ENCODE measurements at regions not wholly inside any gene's neighbourhood (a gene's known extent, or its start where the extent isn't known, plus 50 kb on each side); places are given as distances from the start of the nearest gene placed in this dataset.
"Not testable (repeated sequence)": the region's sequence is repeated elsewhere in the genome, so short reads cannot be mapped to it uniquely, and the experiment has no call there.

DNA sequence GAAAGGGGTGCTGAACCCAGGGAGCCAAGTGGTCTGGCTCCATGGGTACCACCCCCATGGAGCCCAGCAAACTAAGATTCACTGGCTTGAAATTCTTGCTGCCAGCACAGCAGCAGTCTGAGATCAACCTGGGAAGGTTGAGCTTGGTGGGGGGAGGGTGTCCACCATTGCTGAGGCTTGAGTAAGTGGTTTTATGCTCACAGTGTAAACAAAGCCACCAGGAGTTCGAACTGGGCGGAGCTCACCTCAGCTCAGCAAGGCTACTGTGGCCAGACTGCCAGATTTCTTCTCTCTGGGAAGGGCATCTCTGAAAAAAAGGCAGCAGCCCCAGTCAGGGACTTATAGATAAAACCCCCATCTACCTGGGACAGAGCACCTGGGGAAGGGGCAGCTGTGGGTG, 1021.8 kb upstream of the SPRY2 start:
- not testable (repeated sequence) for TF ChIP-seq CREB1 (CRISPR knock-in tag; IDR thresholded peaks at IDR 0.05; ENCODE audit: low read depth); EZH2 (IDR thresholded peaks at IDR 0.05; ENCODE audit: low read depth, unreplicated experiment); ZNF331 (CRISPR knock-in tag; IDR thresholded peaks at IDR 0.05; ENCODE audit: low read depth); POLR2AphosphoS5 (IDR thresholded peaks at IDR 0.05; ENCODE audit: low read depth); EZH2phosphoT487 (IDR thresholded peaks at IDR 0.05; ENCODE audit: unreplicated experiment); JUNB (IDR thresholded peaks at IDR 0.05; ENCODE audit: unreplicated experiment); NANOG (IDR thresholded peaks at IDR 0.05; ENCODE audit: borderline replicate concordance); ZNF114 (CRISPR knock-in tag; IDR thresholded peaks at IDR 0.05); STAT1 (IDR thresholded peaks at IDR 0.05; ENCODE audit: unreplicated experiment)
- TF ChIP-seq, protein P1, sequence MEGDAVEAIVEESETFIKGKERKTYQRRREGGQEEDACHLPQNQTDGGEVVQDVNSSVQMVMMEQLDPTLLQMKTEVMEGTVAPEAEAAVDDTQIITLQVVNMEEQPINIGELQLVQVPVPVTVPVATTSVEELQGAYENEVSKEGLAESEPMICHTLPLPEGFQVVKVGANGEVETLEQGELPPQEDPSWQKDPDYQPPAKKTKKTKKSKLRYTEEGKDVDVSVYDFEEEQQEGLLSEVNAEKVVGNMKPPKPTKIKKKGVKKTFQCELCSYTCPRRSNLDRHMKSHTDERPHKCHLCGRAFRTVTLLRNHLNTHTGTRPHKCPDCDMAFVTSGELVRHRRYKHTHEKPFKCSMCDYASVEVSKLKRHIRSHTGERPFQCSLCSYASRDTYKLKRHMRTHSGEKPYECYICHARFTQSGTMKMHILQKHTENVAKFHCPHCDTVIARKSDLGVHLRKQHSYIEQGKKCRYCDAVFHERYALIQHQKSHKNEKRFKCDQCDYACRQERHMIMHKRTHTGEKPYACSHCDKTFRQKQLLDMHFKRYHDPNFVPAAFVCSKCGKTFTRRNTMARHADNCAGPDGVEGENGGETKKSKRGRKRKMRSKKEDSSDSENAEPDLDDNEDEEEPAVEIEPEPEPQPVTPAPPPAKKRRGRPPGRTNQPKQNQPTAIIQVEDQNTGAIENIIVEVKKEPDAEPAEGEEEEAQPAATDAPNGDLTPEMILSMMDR (conservative IDR thresholded peaks at IDR 0.05; ENCODE audit: low read depth in 2 of 2) = not testable (repeated sequence)
- TF ChIP-seq, protein P2, sequence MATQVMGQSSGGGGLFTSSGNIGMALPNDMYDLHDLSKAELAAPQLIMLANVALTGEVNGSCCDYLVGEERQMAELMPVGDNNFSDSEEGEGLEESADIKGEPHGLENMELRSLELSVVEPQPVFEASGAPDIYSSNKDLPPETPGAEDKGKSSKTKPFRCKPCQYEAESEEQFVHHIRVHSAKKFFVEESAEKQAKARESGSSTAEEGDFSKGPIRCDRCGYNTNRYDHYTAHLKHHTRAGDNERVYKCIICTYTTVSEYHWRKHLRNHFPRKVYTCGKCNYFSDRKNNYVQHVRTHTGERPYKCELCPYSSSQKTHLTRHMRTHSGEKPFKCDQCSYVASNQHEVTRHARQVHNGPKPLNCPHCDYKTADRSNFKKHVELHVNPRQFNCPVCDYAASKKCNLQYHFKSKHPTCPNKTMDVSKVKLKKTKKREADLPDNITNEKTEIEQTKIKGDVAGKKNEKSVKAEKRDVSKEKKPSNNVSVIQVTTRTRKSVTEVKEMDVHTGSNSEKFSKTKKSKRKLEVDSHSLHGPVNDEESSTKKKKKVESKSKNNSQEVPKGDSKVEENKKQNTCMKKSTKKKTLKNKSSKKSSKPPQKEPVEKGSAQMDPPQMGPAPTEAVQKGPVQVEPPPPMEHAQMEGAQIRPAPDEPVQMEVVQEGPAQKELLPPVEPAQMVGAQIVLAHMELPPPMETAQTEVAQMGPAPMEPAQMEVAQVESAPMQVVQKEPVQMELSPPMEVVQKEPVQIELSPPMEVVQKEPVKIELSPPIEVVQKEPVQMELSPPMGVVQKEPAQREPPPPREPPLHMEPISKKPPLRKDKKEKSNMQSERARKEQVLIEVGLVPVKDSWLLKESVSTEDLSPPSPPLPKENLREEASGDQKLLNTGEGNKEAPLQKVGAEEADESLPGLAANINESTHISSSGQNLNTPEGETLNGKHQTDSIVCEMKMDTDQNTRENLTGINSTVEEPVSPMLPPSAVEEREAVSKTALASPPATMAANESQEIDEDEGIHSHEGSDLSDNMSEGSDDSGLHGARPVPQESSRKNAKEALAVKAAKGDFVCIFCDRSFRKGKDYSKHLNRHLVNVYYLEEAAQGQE (IDR thresholded peaks at IDR 0.05; ENCODE audit: unreplicated experiment) = not testable (repeated sequence)
- TF ChIP-seq, protein P3, sequence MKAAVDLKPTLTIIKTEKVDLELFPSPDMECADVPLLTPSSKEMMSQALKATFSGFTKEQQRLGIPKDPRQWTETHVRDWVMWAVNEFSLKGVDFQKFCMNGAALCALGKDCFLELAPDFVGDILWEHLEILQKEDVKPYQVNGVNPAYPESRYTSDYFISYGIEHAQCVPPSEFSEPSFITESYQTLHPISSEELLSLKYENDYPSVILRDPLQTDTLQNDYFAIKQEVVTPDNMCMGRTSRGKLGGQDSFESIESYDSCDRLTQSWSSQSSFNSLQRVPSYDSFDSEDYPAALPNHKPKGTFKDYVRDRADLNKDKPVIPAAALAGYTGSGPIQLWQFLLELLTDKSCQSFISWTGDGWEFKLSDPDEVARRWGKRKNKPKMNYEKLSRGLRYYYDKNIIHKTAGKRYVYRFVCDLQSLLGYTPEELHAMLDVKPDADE (IDR thresholded peaks at IDR 0.05) = not testable (repeated sequence)
- TF ChIP-seq, protein P4, sequence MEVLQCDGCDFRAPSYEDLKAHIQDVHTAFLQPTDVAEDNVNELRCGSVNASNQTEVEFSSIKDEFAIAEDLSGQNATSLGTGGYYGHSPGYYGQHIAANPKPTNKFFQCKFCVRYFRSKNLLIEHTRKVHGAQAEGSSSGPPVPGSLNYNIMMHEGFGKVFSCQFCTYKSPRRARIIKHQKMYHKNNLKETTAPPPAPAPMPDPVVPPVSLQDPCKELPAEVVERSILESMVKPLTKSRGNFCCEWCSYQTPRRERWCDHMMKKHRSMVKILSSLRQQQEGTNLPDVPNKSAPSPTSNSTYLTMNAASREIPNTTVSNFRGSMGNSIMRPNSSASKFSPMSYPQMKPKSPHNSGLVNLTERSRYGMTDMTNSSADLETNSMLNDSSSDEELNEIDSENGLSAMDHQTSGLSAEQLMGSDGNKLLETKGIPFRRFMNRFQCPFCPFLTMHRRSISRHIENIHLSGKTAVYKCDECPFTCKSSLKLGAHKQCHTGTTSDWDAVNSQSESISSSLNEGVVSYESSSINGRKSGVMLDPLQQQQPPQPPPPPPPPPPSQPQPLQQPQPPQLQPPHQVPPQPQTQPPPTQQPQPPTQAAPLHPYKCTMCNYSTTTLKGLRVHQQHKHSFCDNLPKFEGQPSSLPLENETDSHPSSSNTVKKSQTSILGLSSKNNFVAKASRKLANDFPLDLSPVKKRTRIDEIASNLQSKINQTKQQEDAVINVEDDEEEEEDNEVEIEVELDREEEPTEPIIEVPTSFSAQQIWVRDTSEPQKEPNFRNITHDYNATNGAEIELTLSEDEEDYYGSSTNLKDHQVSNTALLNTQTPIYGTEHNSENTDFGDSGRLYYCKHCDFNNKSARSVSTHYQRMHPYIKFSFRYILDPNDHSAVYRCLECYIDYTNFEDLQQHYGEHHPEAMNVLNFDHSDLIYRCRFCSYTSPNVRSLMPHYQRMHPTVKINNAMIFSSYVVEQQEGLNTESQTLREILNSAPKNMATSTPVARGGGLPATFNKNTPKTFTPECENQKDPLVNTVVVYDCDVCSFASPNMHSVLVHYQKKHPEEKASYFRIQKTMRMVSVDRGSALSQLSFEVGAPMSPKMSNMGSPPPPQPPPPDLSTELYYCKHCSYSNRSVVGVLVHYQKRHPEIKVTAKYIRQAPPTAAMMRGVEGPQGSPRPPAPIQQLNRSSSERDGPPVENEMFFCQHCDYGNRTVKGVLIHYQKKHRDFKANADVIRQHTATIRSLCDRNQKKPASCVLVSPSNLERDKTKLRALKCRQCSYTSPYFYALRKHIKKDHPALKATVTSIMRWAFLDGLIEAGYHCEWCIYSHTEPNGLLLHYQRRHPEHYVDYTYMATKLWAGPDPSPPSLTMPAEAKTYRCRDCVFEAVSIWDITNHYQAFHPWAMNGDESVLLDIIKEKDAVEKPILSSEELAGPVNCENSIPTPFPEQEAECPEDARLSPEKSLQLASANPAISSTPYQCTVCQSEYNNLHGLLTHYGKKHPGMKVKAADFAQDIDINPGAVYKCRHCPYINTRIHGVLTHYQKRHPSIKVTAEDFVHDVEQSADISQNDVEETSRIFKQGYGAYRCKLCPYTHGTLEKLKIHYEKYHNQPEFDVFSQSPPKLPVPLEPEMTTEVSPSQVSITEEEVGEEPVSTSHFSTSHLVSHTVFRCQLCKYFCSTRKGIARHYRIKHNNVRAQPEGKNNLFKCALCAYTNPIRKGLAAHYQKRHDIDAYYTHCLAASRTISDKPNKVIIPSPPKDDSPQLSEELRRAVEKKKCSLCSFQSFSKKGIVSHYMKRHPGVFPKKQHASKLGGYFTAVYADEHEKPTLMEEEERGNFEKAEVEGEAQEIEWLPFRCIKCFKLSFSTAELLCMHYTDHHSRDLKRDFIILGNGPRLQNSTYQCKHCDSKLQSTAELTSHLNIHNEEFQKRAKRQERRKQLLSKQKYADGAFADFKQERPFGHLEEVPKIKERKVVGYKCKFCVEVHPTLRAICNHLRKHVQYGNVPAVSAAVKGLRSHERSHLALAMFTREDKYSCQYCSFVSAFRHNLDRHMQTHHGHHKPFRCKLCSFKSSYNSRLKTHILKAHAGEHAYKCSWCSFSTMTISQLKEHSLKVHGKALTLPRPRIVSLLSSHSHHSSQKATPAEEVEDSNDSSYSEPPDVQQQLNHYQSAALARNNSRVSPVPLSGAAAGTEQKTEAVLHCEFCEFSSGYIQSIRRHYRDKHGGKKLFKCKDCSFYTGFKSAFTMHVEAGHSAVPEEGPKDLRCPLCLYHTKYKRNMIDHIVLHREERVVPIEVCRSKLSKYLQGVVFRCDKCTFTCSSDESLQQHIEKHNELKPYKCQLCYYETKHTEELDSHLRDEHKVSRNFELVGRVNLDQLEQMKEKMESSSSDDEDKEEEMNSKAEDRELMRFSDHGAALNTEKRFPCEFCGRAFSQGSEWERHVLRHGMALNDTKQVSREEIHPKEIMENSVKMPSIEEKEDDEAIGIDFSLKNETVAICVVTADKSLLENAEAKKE (CRISPR knock-in tag; IDR thresholded peaks at IDR 0.05) = not testable (repeated sequence)
